B cell (primary cell): ENCODE measurements at regions not wholly inside any gene's neighbourhood (a gene's known extent, or its start where the extent isn't known, plus 50 kb on each side); places are given as distances from the start of the nearest gene placed in this dataset.

Experiments used
- ATAC-seq: fragments of 200-7000 bp; cut with Tn5 transposase; one replicate; pipeline ENCODE4 v1.10.0; 2021; ENCODE audit warnings: low read depth, mild to moderate bottlenecking, moderate number of reproducible peaks, moderate library complexity
- CTCF ChIA-PET: fragments of 350-600 bp; sonication (Branson Sonifier 250); formaldehyde crosslinking; loops from one replicate; lab custom pipeline; 2021; ENCODE audit warnings: antibody characterized with exemption, inconsistent platforms; lab: Charles Lee
- POLR2A ChIA-PET: fragments of 350-600 bp; sonication (Branson Sonifier 250); formaldehyde crosslinking; loops from one replicate; lab custom pipeline; 2021; ENCODE audit warnings: antibody characterized with exemption; lab: Charles Lee
- DNase-seq: peaks from one replicate; pipeline ENCODE4 v3.0.0; 2013
- H2AFZ ChIP-seq: 2 replicates; pipeline ENCODE4 v1.6.1; 2012; ENCODE audit warnings: mild to moderate bottlenecking, low read depth, low read length; ENCODE audit not compliant: insufficient read depth, poor library complexity, severe bottlenecking
- H3K27ac ChIP-seq, 2 donors: 1 replicate in 1 of 2; 2 replicates in 1 of 2; pipeline ENCODE4 v1.5.1; 2012 to 2013; ENCODE audit warnings: low read length in 2 of 2, mild to moderate bottlenecking in 2 of 2, moderate library complexity in 1 of 2
- H3K27me3 ChIP-seq, 4 experiments: fragments of 200-600 bp in 1 of 4; sonication (generic) in 1 of 4; replicated peaks in 1 of 4; 1 replicate in 2 of 4; 2 replicates in 2 of 4; pipeline versions ENCODE4 v1.6.1 to v1.7.0; 2013 to 2016; ENCODE audit warnings: low read length in 3 of 4, mild to moderate bottlenecking in 2 of 4, mixed read lengths in 1 of 4, moderate library complexity in 1 of 4; ENCODE audit not compliant: insufficient read depth in 4 of 4, control insufficient read depth in 3 of 4; ENCODE audit errors: control extremely low read depth in 1 of 4
- H3K36me3 ChIP-seq, 2 experiments: replicated peaks in 1 of 2; 1 replicate in 1 of 2; 2 replicates in 1 of 2; pipeline versions ENCODE4 v1.6.1 to v1.7.1; 2013; ENCODE audit warnings: low read length in 1 of 2; ENCODE audit not compliant: insufficient read depth in 2 of 2, control insufficient read depth in 1 of 2; ENCODE audit errors: control extremely low read depth in 1 of 2, extremely low read depth in 1 of 2
- H3K4me1 ChIP-seq, 2 donors: fragments of 200-600 bp in 1 of 2; sonication (generic) in 1 of 2; 1 replicate in 1 of 2; 2 replicates in 1 of 2; pipeline versions ENCODE4 v1.5.1 to v1.6.1; 2013 to 2017; ENCODE audit warnings: low read length in 2 of 2; ENCODE audit not compliant: control insufficient read depth in 2 of 2, insufficient read depth in 2 of 2
- H3K4me2 ChIP-seq: replicated peaks from 2 replicates; pipeline ENCODE3; 2012; ENCODE audit warnings: mild to moderate bottlenecking, low read depth, low read length; ENCODE audit not compliant: poor library complexity, severe bottlenecking
- H3K4me3 ChIP-seq, 5 experiments: fragments of 200-600 bp in 1 of 5; sonication (generic) in 1 of 5; 1 replicate in 3 of 5; 2 replicates in 2 of 5; pipeline versions ENCODE4 v1.5.1 to v1.7.0; 2011 to 2016; ENCODE audit warnings: low read length in 4 of 5, mild to moderate bottlenecking in 4 of 5, low read depth in 2 of 5, control low read depth in 1 of 5, moderate library complexity in 1 of 5; ENCODE audit not compliant: insufficient read depth in 1 of 5; ENCODE audit errors: control extremely low read depth in 1 of 5, extremely low read depth in 1 of 5
- H3K79me2 ChIP-seq: fragments of 200-600 bp; sonication (generic); one replicate; pipeline ENCODE4 v1.6.0; 2016; ENCODE audit warnings: low read length; ENCODE audit not compliant: control insufficient read depth, insufficient read depth
- H3K9ac ChIP-seq: fragments of 200-600 bp; sonication (generic); 2 replicates; pipeline ENCODE4 v1.6.1; 2017; ENCODE audit warnings: mild to moderate bottlenecking, low read length, moderate library complexity
- H3K9me3 ChIP-seq, 3 donors: one replicate each; pipeline versions ENCODE4 v1.6.1 to v1.7.1; 2013; ENCODE audit warnings: low read length in 2 of 3; ENCODE audit not compliant: control insufficient read depth in 2 of 3, insufficient read depth in 1 of 3; ENCODE audit errors: control extremely low read depth in 1 of 3
- H4K20me1 ChIP-seq: 2 replicates; pipeline ENCODE4 v1.6.0; 2012; ENCODE audit warnings: mild to moderate bottlenecking, low read length; ENCODE audit not compliant: insufficient read depth, control insufficient read depth, poor library complexity, severe bottlenecking
- H3K27ac Mint-ChIP-seq: one replicate; pipeline ENCODE4 v1.8.0; 2021; ENCODE audit warnings: mixed read lengths
- H3K27me3 Mint-ChIP-seq: one replicate; pipeline ENCODE4 v1.8.0; 2021; ENCODE audit warnings: mixed read lengths
- H3K4me1 Mint-ChIP-seq: one replicate; pipeline ENCODE4 v1.8.0; 2021; ENCODE audit warnings: mixed read lengths
- H3K4me3 Mint-ChIP-seq: one replicate; pipeline ENCODE4 v1.8.0; 2021; ENCODE audit warnings: mixed read lengths
- H3K9me3 Mint-ChIP-seq: one replicate; pipeline ENCODE4 v1.8.0; 2022; ENCODE audit warnings: mixed read lengths; ENCODE audit not compliant: insufficient read depth
- EZH2 ChIP-seq: IDR thresholded peaks from 2 replicates; pipeline ENCODE4 v1.6.1; 2012; ENCODE audit warnings: borderline replicate concordance, low read depth, mild to moderate bottlenecking, moderate library complexity, low read length; ENCODE audit not compliant: insufficient read depth, poor library complexity, severe bottlenecking
- WGBS: methylation state at CpG from one replicate; pipeline ENCODE4 v1.1.5; 2013; ENCODE audit warnings: missing lambda C conversion rate; ENCODE audit not compliant: insufficient coverage; 5-methylcytosine and 5-hydroxymethylcytosine counted together
- intact Hi-C: fragments of 100-400 bp; cut with micrococcal nuclease; formaldehyde crosslinking; loops from one replicate; pipeline ENCODE4 v1.10.0; 2022
- TF ChIP-seq, protein P1 (sequence below): fragments of 200-600 bp; IDR thresholded peaks from one replicate; pipeline ENCODE4 v1.8.0; 2022; ENCODE audit warnings: antibody characterized with exemption, mild to moderate bottlenecking

DNA sequence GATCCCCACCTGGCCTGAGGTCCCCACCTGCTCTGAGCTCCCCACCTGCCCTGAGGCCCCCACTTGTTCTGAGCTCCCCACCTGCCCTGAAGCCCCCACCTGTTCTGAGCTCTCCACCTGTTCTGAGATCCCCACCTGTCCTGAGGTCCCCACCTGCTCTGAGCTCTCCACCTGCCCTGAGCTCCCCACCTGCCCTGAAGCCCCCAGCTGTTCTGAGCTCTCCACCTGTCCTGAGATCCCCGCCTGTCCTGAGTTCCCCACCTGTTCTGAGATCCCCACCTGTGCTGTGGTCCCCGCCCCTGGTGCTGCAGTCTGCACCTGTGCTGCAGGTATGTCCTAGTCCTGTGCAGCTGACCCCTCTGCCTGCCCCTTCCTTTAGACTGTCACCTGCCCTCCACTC, 561.6 kb downstream of the TCERG1L start:
- WGBS, result 12% methylated on average over 2 of the region's 2 CpGs
- no peak for ATAC-seq
- Mint-ChIP-seq H3K9me3 (peaks cover 3% of the 10 kb centered on the region), H3K27me3 (no peaks in the 10 kb centered on the region), H3K27ac (no peak overlapping the region), H3K4me1 (no peaks in the 10 kb centered on the region), H3K4me3 (no peak overlapping the region)
- H3K27me3 ChIP-seq, result no peaks in the 10 kb centered on the region
- no peak for TF ChIP-seq EZH2
- TF ChIP-seq, protein P1, sequence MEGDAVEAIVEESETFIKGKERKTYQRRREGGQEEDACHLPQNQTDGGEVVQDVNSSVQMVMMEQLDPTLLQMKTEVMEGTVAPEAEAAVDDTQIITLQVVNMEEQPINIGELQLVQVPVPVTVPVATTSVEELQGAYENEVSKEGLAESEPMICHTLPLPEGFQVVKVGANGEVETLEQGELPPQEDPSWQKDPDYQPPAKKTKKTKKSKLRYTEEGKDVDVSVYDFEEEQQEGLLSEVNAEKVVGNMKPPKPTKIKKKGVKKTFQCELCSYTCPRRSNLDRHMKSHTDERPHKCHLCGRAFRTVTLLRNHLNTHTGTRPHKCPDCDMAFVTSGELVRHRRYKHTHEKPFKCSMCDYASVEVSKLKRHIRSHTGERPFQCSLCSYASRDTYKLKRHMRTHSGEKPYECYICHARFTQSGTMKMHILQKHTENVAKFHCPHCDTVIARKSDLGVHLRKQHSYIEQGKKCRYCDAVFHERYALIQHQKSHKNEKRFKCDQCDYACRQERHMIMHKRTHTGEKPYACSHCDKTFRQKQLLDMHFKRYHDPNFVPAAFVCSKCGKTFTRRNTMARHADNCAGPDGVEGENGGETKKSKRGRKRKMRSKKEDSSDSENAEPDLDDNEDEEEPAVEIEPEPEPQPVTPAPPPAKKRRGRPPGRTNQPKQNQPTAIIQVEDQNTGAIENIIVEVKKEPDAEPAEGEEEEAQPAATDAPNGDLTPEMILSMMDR, result no peak
- no peaks in the 10 kb centered on the region for H3K4me1 ChIP-seq
- H3K9ac ChIP-seq, result no peak overlapping the region
- no peak overlapping the region for H3K4me3 ChIP-seq
- peaks cover 0 to 6% (median 0%) of the 10 kb centered on the region in 3 donors for H3K9me3 ChIP-seq
- no peak overlapping the region for H3K27ac ChIP-seq
- intact Hi-C loops, result no loop called here
- no peaks in the 10 kb centered on the region for H3K79me2 ChIP-seq
- H3K4me2 ChIP-seq, result no peak overlapping the region
- H3K36me3 ChIP-seq, result no peaks in the 10 kb centered on the region
- no peak overlapping the region for H2AFZ ChIP-seq
- CTCF ChIA-PET, result no interaction called here
- no peaks in the 10 kb centered on the region for H4K20me1 ChIP-seq
- no peak for DNase-seq
- POLR2A ChIA-PET, result no interaction called here

DNA sequence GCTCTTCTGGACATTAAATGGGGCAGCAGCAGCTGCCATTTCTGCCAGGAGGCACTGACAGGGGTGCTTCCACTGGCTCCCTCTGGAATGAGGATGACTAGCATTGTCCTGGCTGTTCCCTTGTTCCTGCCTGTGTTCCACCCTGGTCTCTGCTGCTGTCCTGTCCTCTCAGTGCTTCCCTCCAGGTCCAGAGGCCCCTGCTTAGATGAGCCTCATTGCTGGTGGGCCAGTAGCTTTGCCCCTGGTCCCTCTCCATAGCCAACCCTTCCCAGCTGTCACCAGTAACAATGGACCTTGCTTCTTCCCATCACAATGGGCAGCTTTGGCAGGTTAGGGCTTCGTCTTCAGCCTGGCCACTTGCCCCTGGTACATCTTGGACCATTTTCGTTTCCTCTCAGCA, 561.1 kb downstream of the TCERG1L start:
- Histone ChIP-seq H3K27ac (no peak overlapping the region), H3K79me2 (no peaks in the 10 kb centered on the region), H3K4me2 (no peak overlapping the region), H4K20me1 (no peaks in the 10 kb centered on the region), H2AFZ (no peak overlapping the region), H3K36me3 (no peaks in the 10 kb centered on the region), H3K4me3 (no peak overlapping the region), H3K4me1 (no peaks in the 10 kb centered on the region), H3K27me3 (no peaks in the 10 kb centered on the region), H3K9ac (no peak overlapping the region), H3K9me3 (peaks cover 0 to 6% (median 0%) of the 10 kb centered on the region in 3 donors)
- Mint-ChIP-seq H3K4me1 (no peaks in the 10 kb centered on the region), H3K27ac (no peak overlapping the region), H3K9me3 (peaks cover 6% of the 10 kb centered on the region), H3K27me3 (no peaks in the 10 kb centered on the region), H3K4me3 (no peak overlapping the region)
- ChIA-PET POLR2A (no interaction called here), CTCF (no interaction called here)
- WGBS, result 75% methylated on average over 1 of the region's 2 CpGs
- intact Hi-C loops, result no loop called here
- TF ChIP-seq, protein P1, result no peak
- TF ChIP-seq EZH2, result no peak
- DNase-seq (no peak), ATAC-seq (no peak)
